SH-SY5Y (cell line): ENCODE measurements at regions not wholly inside any gene's neighbourhood (a gene's known extent, or its start where the extent isn't known, plus 50 kb on each side); places are given as distances from the start of the nearest gene placed in this dataset.

Experiments used
- GATA2 ChIP-seq: IDR thresholded peaks from 2 replicates; pipeline ENCODE4 v1.6.1; 2011; ENCODE audit warnings: mild to moderate bottlenecking, low read depth, low read length
- GATA3 ChIP-seq: IDR thresholded peaks from 2 replicates; pipeline ENCODE4 v1.6.1; 2011; ENCODE audit warnings: low read depth, mild to moderate bottlenecking, low read length, moderate library complexity

DNA sequence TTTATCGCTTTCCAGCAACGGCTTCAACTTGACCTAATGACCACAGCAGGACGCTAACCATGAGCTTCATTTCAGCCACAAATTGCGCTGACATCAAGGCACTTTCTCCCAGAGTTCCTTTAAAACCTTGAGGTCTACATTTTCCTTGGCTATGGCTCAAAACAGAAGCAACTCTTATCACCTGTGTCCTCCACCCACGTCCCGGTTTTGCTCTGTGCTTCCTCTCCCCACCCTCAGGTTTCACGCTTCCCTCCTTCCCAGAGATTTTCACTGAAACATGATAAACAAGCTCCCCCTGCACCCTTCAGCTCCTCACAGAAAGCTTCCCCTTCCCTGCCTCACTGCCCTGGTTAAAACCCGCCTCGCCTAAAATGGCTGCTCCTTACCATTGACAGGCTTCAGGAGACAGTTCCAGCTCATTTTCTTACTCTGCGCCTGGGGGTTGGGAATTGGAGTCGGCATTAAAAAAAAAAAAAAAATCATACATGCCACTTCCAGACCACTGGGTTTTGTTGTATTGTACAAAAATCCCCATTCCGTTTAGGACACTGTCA, 229.5 kb downstream of the UBE3D start:
- TF ChIP-seq GATA3: no peak
- TF ChIP-seq GATA2: no peak
